Spleen (tissue), 7 donors: ENCODE measurements at regions not wholly inside any gene's neighbourhood (a gene's known extent, or its start where the extent isn't known, plus 50 kb on each side); places are given as distances from the start of the nearest gene placed in this dataset.

Experiments used
- POLR2A ChIP-seq, 3 donors: fragments of 450-650 bp; IDR thresholded peaks; one replicate each; pipeline ENCODE4 v1.5.1; 2017; ENCODE audit warnings: antibody characterized with exemption in 3 of 3, mild to moderate bottlenecking in 1 of 3
- TF ChIP-seq, protein P1 (sequence below), 11 experiments: fragments of 200-600 bp in 7 of 11; fragments of 450-650 bp in 4 of 11; sonication (generic) in 4 of 11; IDR thresholded peaks in 8 of 11; conservative IDR thresholded peaks in 3 of 11; 1 replicate in 7 of 11; 2 replicates in 4 of 11; pipeline versions ENCODE4 v1.4.0 to v1.8.0; 2016 to 2021; ENCODE audit warnings: antibody characterized with exemption in 11 of 11, inconsistent platforms in 4 of 11, mild to moderate bottlenecking in 1 of 11
- donor health status: DM: no; HTN: no; CAD: no; lungs with moderate emphysema.
- donor health status: DM: no; HTN: no; CAD: no.
- donor health status: DM: no; HTN: no; CAD: no.

DNA sequence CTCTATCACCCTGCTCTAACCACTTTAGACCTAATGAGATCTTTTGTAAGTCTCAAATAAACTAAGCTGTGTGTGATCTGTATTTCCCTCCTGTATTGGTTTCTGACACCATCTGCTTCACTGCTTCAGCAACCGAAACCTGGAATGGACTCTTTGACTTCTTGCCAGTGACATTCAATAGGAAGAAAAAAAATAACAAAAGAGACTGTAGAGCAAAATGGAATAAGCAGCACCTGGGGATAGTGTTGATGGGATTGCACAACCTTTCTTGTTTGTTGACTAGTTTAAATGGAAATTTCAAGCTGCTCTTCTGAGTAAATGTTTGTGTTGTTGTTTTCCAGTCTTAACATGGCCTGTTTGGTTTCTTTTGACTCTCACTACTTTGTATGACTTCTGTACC lies 888.6 kb upstream of the SEL1L start:
- TF ChIP-seq, protein P1, sequence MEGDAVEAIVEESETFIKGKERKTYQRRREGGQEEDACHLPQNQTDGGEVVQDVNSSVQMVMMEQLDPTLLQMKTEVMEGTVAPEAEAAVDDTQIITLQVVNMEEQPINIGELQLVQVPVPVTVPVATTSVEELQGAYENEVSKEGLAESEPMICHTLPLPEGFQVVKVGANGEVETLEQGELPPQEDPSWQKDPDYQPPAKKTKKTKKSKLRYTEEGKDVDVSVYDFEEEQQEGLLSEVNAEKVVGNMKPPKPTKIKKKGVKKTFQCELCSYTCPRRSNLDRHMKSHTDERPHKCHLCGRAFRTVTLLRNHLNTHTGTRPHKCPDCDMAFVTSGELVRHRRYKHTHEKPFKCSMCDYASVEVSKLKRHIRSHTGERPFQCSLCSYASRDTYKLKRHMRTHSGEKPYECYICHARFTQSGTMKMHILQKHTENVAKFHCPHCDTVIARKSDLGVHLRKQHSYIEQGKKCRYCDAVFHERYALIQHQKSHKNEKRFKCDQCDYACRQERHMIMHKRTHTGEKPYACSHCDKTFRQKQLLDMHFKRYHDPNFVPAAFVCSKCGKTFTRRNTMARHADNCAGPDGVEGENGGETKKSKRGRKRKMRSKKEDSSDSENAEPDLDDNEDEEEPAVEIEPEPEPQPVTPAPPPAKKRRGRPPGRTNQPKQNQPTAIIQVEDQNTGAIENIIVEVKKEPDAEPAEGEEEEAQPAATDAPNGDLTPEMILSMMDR (IDR thresholded peaks at IDR 0.05 in 8 of 11, conservative IDR thresholded peaks at IDR 0.05 in 3 of 11), result no peak
- TF ChIP-seq POLR2A (IDR thresholded peaks at IDR 0.05), result no peak
